Glutamatergic neuron (in vitro differentiated cells): ENCODE measurements at regions not wholly inside any gene's neighbourhood (a gene's known extent, or its start where the extent isn't known, plus 50 kb on each side); places are given as distances from the start of the nearest gene placed in this dataset.

ENCODE experiments used
- DNase-seq: peaks from one replicate; pipeline ENCODE4 v3.0.0; 2022
- H3K27ac Mint-ChIP-seq: one replicate; pipeline ENCODE4 v1.8.0; 2020; ENCODE audit warnings: mild to moderate bottlenecking, mixed read lengths, inconsistent platforms; ENCODE audit not compliant: unreplicated experiment
- H3K27me3 Mint-ChIP-seq: one replicate; pipeline ENCODE4 v1.8.0; 2020; ENCODE audit warnings: mild to moderate bottlenecking, moderate library complexity, mixed read lengths, inconsistent platforms; ENCODE audit not compliant: unreplicated experiment
- H3K36me3 Mint-ChIP-seq: one replicate; pipeline ENCODE4 v1.8.0; 2020; ENCODE audit warnings: mild to moderate bottlenecking, mixed read lengths, inconsistent platforms; ENCODE audit not compliant: unreplicated experiment
- H3K4me1 Mint-ChIP-seq: one replicate; pipeline ENCODE4 v1.8.0; 2020; ENCODE audit warnings: mild to moderate bottlenecking, low read depth, mixed read lengths, inconsistent platforms; ENCODE audit not compliant: unreplicated experiment
- H3K4me3 Mint-ChIP-seq: one replicate; pipeline ENCODE4 v1.8.0; 2020; ENCODE audit warnings: mild to moderate bottlenecking, mixed read lengths, inconsistent platforms; ENCODE audit not compliant: unreplicated experiment
- H3K9me3 Mint-ChIP-seq: one replicate; pipeline ENCODE4 v1.8.0; 2020; ENCODE audit warnings: mild to moderate bottlenecking, moderate library complexity, mixed read lengths, inconsistent platforms; ENCODE audit not compliant: unreplicated experiment
- CTCF ChIP-seq: fragments of 200-600 bp; sonication (generic); IDR thresholded peaks from one replicate; pipeline ENCODE4 v1.5.0; 2021; ENCODE audit not compliant: partially characterized antibody, unreplicated experiment

- Mint-ChIP-seq H3K27me3 (no peaks in the 10 kb centered on the region), H3K9me3 (peaks cover 2% of the 10 kb centered on the region), H3K4me3 (no peak overlapping the region), H3K27ac (no peak overlapping the region), H3K36me3 (peaks cover 5% of the 10 kb centered on the region), H3K4me1 (no peaks in the 10 kb centered on the region)
- no peak for TF ChIP-seq CTCF
- no peak for DNase-seq
Observed at GRCh38 chr5:28328681-28329080, 1290.3 kb upstream of the CDH9 start.

DNA sequence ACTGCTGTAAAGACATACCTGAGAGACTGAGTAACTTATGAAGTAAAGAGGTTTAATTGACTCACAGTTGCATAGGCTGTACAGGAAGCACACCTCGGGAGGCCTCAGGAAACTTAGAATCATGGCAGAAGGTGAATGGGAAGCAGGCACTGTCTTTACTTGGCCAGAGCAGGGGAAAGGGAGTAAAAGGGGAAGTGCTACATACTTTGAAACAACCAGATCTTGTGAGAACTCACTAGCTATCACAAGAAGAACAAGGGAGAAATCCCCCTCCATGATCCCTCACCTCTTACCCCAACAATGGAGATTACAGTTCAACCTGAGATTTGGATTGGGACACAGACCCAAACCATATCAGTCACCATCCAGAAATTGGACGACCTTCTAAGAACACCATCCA is 1285.8 kb upstream of the CDH9 start:
- no peak overlapping the region for H3K27ac Mint-ChIP-seq

GRCh38 chr5:28313953-28314352 is 1275.6 kb upstream of the CDH9 start:
- Mint-ChIP-seq H3K4me3 (no peak overlapping the region), H3K27me3 (no peaks in the 10 kb centered on the region), H3K27ac (no peak overlapping the region), H3K36me3 (no peaks in the 10 kb centered on the region), H3K9me3 (no peaks in the 10 kb centered on the region), H3K4me1 (no peaks in the 10 kb centered on the region)
- no peak for DNase-seq
- TF ChIP-seq CTCF = no peak

More for the DNA sequence above, 1285.8 kb upstream of the CDH9 start:
- H3K36me3 Mint-ChIP-seq = no peaks in the 10 kb centered on the region
- TF ChIP-seq CTCF = no peak
- no peaks in the 10 kb centered on the region for H3K27me3 Mint-ChIP-seq
- DNase-seq = no peak
- no peak overlapping the region for H3K4me3 Mint-ChIP-seq
- no peaks in the 10 kb centered on the region for H3K9me3 Mint-ChIP-seq
- no peaks in the 10 kb centered on the region for H3K4me1 Mint-ChIP-seq

- TF ChIP-seq CTCF = no peak
- Mint-ChIP-seq H3K9me3 (no peaks in the 10 kb centered on the region), H3K27ac (no peak overlapping the region), H3K36me3 (no peaks in the 10 kb centered on the region), H3K4me1 (no peaks in the 10 kb centered on the region), H3K4me3 (no peak overlapping the region), H3K27me3 (no peaks in the 10 kb centered on the region)
- no peak for DNase-seq
Observed at GRCh38 chr5:28313321-28313951, 1275.0 kb upstream of the CDH9 start.

- TF ChIP-seq CTCF = no peak
- Mint-ChIP-seq H3K36me3 (no peaks in the 10 kb centered on the region), H3K9me3 (no peaks in the 10 kb centered on the region), H3K27me3 (no peaks in the 10 kb centered on the region), H3K4me3 (no peak overlapping the region), H3K4me1 (no peaks in the 10 kb centered on the region), H3K27ac (no peak overlapping the region)
- no peak for DNase-seq
Observed at GRCh38 chr5:28310696-28311095, 1272.3 kb upstream of the CDH9 start.
